Upper lobe of left lung (tissue), 4 donors: ENCODE measurements at regions not wholly inside any gene's neighbourhood (a gene's known extent, or its start where the extent isn't known, plus 50 kb on each side); places are given as distances from the start of the nearest gene placed in this dataset.

Experiments
- POLR2A ChIP-seq, 4 donors: fragments of 450-650 bp; IDR thresholded peaks; one replicate each; pipeline ENCODE4 v1.5.1; 2016 to 2017; ENCODE audit warnings: antibody characterized with exemption in 4 of 4, mild to moderate bottlenecking in 2 of 4
- POLR2AphosphoS5 ChIP-seq, 2 donors: sonication (generic); formaldehyde crosslinking; IDR thresholded peaks; one replicate each; pipeline ENCODE4 v1.5.1; 2017; ENCODE audit warnings: antibody characterized with exemption in 2 of 2
- TF ChIP-seq, protein P1 (sequence below), 6 experiments: fragments of 450-650 bp in 4 of 6; fragments of 200-600 bp in 2 of 6; sonication (generic) in 2 of 6; IDR thresholded peaks; one replicate each; pipeline ENCODE4 v1.5.1; 2016 to 2019; ENCODE audit warnings: antibody characterized with exemption in 6 of 6

DNA sequence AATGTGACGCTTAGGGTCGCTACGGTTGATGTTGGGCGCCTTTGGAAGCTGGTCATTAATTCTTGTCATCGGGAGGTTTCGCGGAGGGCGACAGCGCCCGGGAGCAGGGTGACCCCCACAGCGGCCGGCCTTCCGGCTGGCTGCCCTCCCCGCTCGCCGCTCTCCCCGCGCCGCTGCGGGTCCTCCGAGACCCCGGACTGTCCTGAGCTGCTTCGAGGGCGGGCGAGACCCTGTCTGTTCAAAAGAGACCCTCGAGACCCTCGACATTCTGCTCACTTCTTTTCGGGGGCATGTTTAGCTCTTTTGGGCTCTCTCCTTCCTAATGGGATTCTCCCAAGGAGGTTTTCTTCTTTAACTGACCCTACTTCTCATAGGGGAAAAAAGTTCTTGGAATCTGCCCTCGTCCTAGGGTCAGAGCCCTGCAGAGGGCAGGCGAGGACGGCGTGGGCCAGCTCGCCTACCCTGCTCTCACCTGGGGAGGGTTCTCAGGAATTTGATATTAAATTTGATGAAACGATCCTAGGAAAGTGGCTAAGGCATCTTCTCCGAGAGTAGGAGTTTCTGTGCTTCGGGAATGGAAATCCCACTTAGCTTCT lies 257.0 kb downstream of the OTUD1 start:
- TF ChIP-seq POLR2A (IDR thresholded peaks at IDR 0.05) = no peak
- TF ChIP-seq, protein P1, sequence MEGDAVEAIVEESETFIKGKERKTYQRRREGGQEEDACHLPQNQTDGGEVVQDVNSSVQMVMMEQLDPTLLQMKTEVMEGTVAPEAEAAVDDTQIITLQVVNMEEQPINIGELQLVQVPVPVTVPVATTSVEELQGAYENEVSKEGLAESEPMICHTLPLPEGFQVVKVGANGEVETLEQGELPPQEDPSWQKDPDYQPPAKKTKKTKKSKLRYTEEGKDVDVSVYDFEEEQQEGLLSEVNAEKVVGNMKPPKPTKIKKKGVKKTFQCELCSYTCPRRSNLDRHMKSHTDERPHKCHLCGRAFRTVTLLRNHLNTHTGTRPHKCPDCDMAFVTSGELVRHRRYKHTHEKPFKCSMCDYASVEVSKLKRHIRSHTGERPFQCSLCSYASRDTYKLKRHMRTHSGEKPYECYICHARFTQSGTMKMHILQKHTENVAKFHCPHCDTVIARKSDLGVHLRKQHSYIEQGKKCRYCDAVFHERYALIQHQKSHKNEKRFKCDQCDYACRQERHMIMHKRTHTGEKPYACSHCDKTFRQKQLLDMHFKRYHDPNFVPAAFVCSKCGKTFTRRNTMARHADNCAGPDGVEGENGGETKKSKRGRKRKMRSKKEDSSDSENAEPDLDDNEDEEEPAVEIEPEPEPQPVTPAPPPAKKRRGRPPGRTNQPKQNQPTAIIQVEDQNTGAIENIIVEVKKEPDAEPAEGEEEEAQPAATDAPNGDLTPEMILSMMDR (IDR thresholded peaks at IDR 0.05) = no peak
- TF ChIP-seq POLR2AphosphoS5 (IDR thresholded peaks at IDR 0.05) = no peak
